Suppressor macrophage treated with lipopolysaccharide for 4 hours (primary cell): ENCODE measurements at regions not wholly inside any gene's neighbourhood (a gene's known extent, or its start where the extent isn't known, plus 50 kb on each side); places are given as distances from the start of the nearest gene placed in this dataset.

Experiments
- DNase-seq: peaks from one replicate; pipeline ENCODE4 v3.0.0-alpha.2; 2020

GRCh38 chr1:243903895-243904294 lies 53.9 kb upstream of the AKT3 start:
- DNase-seq = no peak

- no peak for DNase-seq
Observed at GRCh38 chr1:243903041-243903440, 53.0 kb upstream of the AKT3 start.

GRCh38 chr1:243902100-243902499 lies 52.1 kb upstream of the AKT3 start:
- no peak for DNase-seq
